ENCODE measurements at regions not wholly inside any gene's neighbourhood (a gene's known extent, or its start where the extent isn't known, plus 50 kb on each side); places are given as distances from the start of the nearest gene placed in this dataset.

DNA sequence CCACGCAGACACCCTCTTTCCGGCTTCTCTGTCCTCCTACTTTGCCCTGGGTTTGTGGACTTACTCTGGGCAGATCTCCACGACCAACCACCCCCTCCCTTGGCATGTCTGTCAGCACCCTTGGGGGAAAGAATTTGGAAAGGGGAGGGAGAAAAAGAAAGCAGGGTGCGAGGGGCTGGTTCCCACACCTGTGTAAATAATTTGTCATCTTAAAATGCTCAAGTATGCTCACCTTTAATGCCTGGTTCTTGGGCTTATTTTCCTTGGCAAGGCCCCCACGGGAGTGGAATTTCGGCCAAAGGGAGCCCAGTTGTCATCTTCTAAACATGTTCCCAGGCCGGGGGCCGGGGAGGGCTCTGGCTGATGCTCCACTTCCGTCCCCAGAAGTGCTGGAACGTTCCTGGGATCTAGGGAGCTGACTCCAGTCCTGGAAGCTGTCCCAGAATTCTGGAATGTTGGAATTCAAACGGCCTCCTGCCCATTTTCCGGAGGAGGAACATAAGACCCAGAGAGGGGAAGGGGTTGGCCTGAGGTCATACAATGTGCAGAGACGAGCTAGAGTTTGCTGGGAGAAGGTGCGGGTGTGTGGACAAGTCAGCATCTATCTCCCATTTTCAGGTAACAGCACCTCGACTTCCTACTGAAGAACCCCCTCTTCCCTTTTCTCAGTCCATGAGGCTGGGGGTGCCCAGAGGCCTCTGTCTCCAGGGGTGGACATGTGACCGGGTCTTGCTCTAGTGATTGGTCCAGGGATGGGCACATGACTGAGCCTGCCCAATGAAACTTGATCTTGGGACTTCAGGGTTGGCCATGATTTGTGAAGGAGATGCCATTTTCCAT, 122.3 kb downstream of the CEBPB start:
- TF ChIP-seq, protein P1, sequence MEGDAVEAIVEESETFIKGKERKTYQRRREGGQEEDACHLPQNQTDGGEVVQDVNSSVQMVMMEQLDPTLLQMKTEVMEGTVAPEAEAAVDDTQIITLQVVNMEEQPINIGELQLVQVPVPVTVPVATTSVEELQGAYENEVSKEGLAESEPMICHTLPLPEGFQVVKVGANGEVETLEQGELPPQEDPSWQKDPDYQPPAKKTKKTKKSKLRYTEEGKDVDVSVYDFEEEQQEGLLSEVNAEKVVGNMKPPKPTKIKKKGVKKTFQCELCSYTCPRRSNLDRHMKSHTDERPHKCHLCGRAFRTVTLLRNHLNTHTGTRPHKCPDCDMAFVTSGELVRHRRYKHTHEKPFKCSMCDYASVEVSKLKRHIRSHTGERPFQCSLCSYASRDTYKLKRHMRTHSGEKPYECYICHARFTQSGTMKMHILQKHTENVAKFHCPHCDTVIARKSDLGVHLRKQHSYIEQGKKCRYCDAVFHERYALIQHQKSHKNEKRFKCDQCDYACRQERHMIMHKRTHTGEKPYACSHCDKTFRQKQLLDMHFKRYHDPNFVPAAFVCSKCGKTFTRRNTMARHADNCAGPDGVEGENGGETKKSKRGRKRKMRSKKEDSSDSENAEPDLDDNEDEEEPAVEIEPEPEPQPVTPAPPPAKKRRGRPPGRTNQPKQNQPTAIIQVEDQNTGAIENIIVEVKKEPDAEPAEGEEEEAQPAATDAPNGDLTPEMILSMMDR (IDR thresholded peaks at IDR 0.05; ENCODE audit: low read depth, low read length): no peak
- no peak for TF ChIP-seq EZH2phosphoT487 (IDR thresholded peaks at IDR 0.05; ENCODE audit: low read depth)
